ENCODE measurements at regions not wholly inside any gene's neighbourhood (a gene's known extent, or its start where the extent isn't known, plus 50 kb on each side); places are given as distances from the start of the nearest gene placed in this dataset.

GRCh38 chr7:82701949-82702348, 258.4 kb upstream of the CACNA2D1 start:
- DNase-seq: no peak
- H3K9me3 ChIP-seq: no peaks in the 10 kb centered on the region
- H3K4me1 ChIP-seq: peaks cover 35% of the 10 kb centered on the region
- no peak overlapping the region for H3K4me3 ChIP-seq (ENCODE audit: low read depth, low read length)
- TF ChIP-seq CTCF (IDR thresholded peaks at IDR 0.05; ENCODE audit: low read depth, low read length): no peak
- no peaks in the 10 kb centered on the region for H3K27me3 ChIP-seq
- no peaks in the 10 kb centered on the region for H3K36me3 ChIP-seq

- Histone ChIP-seq H3K36me3 (no peaks in the 10 kb centered on the region), H3K4me1 (peaks cover 35% of the 10 kb centered on the region), H3K9me3 (no peaks in the 10 kb centered on the region), H3K27me3 (no peaks in the 10 kb centered on the region), H3K4me3 (ENCODE audit: low read depth, low read length) (no peak overlapping the region)
- no peak for TF ChIP-seq CTCF (IDR thresholded peaks at IDR 0.05; ENCODE audit: low read depth, low read length)
- DNase-seq: peak; percentile 43
These were observed 257.2 kb upstream of the CACNA2D1 start for GRCh38 chr7:82700741-82701140.

- Histone ChIP-seq H3K36me3 (no peaks in the 10 kb centered on the region), H3K4me3 (ENCODE audit: low read depth, low read length) (no peak overlapping the region), H3K4me1 (peaks cover 33% of the 10 kb centered on the region), H3K27me3 (no peaks in the 10 kb centered on the region), H3K9me3 (no peaks in the 10 kb centered on the region)
- DNase-seq: no peak
- TF ChIP-seq CTCF (IDR thresholded peaks at IDR 0.05; ENCODE audit: low read depth, low read length): no peak
These were observed 256.2 kb upstream of the CACNA2D1 start for GRCh38 chr7:82699773-82700186.

- no peaks in the 10 kb centered on the region for H3K27me3 ChIP-seq
- TF ChIP-seq CTCF (IDR thresholded peaks at IDR 0.05; ENCODE audit: low read depth, low read length): no peak
- DNase-seq: no peak
- no peaks in the 10 kb centered on the region for H3K36me3 ChIP-seq
- H3K4me3 ChIP-seq (ENCODE audit: low read depth, low read length): no peak overlapping the region
- peaks cover 17% of the 10 kb centered on the region for H3K4me1 ChIP-seq
- H3K9me3 ChIP-seq: no peaks in the 10 kb centered on the region
These were observed 254.3 kb upstream of the CACNA2D1 start for GRCh38 chr7:82697897-82698296.

GRCh38 chr7:82696631-82697030, 253.1 kb upstream of the CACNA2D1 start:
- Histone ChIP-seq H3K27me3 (no peaks in the 10 kb centered on the region), H3K4me1 (peaks cover 11% of the 10 kb centered on the region), H3K36me3 (no peaks in the 10 kb centered on the region), H3K4me3 (ENCODE audit: low read depth, low read length) (no peak overlapping the region), H3K9me3 (no peaks in the 10 kb centered on the region)
- DNase-seq: no peak
- TF ChIP-seq CTCF (IDR thresholded peaks at IDR 0.05; ENCODE audit: low read depth, low read length): no peak

GRCh38 chr7:82694022-82694421, 250.4 kb upstream of the CACNA2D1 start:
- no peak for DNase-seq
- Histone ChIP-seq H3K36me3 (no peaks in the 10 kb centered on the region), H3K4me1 (no peaks in the 10 kb centered on the region), H3K27me3 (no peaks in the 10 kb centered on the region), H3K9me3 (no peaks in the 10 kb centered on the region), H3K4me3 (ENCODE audit: low read depth, low read length) (no peak overlapping the region)
- TF ChIP-seq CTCF (IDR thresholded peaks at IDR 0.05; ENCODE audit: low read depth, low read length): no peak
